GM19372 (cell line): ENCODE measurements at regions not wholly inside any gene's neighbourhood (a gene's known extent, or its start where the extent isn't known, plus 50 kb on each side); places are given as distances from the start of the nearest gene placed in this dataset.
A peak's percentile ranks its signal among the peaks of the same experiment; 100 is the strongest.
"Not testable (repeated sequence)": the region's sequence is repeated elsewhere in the genome, so short reads cannot be mapped to it uniquely, and the experiment has no call there.

ENCODE experiments used
- ATAC-seq: cut with Tn5 transposase; IDR thresholded peaks from one replicate; pipeline ENCODE4 v1.9.1; 2021; ENCODE audit warnings: mild to moderate bottlenecking, low read depth, moderate library complexity; ENCODE audit not compliant: unreplicated experiment

DNA sequence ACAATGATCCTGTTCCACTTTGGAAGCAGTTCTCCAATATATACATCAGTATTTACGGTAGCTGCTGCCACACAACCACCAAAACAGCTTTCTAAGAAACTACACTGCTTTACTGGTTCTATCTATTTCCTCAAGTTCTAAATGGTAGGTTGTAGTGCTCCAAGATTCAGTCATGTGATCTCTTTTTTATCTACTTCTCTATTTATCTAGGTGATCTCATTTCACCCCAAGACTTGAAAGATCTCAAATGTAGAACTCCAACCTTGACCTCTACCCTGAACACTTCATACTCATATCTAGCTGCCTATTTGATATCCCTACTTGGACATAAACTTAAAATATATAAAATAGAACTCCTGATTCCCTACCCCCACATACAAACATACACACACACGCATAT is 133.9 kb upstream of the RAP1B start:
- no peak for ATAC-seq

- no peak for ATAC-seq
Observed at GRCh38 chr12:68477261-68477772, 133.4 kb upstream of the RAP1B start.

DNA sequence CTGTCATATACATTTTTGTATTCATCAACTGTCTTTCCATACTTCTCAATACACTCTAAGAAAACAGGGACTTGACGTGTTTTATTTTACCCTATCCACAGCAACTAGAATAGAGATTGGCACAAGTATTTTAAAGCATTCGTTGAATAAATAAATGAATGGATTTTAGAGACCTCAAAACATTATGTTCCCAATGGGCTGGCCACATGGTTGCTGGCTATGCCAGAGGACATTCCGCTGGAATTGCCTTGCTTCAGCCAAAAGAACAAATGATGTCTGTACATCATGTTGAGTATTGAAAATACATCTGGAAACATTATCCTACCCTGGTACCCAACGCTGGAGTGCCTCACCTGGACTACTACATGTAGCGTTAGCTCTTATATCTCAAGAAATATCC is 132.8 kb upstream of the RAP1B start:
- no peak for ATAC-seq

DNA sequence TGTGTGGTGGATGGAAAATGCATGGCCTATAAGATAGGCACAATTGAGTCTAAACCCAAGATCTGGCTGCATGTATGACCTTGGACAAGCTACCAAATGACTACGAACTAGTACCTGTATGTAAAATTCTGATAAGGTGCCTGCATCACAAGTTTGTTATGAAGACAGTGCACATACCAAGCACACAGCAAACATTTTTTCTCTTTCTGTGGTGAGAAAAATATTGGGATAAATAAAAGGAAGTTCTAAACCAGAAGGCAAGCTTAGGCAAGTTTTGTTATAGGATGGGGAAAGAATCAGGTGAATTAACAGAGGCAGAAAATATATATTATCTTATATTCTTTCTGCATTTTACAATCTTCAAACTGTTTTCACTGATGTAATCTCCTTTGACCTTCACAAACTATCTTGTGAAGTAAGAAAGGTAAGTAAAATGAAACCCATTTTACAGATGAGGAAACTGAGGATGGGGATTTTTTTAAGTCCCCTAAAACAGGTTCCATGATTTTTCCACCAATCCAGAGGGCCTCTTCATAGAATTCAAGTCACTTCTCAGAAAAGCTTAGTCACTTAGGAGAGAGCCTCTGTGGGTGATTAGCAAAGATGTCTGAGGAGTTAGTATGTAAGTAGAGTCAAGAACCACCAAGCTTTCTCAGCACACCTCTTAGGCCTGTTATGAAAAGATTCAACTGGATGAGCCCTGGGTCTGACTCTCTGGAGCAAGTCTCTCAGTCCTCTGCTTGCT is 132.0 kb upstream of the RAP1B start:
- no peak for ATAC-seq

GRCh38 chr12:68479261-68479895 is 131.3 kb upstream of the RAP1B start:
- no peak for ATAC-seq

DNA sequence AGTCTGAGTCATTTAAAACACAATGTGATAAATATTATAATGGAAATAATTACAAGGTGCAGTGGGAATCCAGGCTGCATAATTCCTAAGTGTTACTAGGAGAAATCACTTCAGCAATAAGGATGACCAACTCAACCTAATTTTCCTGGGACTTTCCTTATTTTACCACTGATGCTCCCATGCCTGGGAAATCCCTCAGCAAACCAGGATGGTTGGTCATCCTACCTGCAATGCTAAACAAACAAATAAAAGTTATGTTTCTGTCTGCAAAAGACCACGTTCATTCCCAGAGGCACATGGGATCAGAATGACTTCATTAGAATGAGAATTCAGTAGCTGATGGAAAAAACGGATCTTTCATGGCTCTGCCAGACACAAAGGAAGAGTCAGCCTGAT is 130.8 kb upstream of the RAP1B start:
- ATAC-seq = no peak

DNA sequence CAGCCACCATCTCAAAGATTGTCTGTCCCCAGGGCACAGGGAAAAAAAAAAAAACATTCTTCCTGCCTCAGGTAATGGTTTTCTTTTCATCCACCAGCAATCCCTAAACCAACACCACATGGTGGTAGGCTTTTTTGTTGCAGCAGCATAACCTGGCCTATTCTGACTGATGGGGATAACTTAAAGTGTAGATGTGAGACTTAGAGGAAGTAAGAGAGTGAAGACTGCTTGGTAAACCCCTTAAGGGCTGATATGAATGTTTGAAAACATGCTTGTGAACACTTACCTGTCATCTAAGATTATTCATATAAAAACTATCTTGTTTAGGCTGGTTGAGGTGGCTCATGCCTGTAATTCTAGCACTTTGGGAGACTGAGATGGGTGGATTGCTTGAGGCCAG is 130.2 kb upstream of the RAP1B start:
- ATAC-seq = no peak

- peak; percentile 52 for ATAC-seq
Observed at GRCh38 chr12:68481181-68481941, 129.3 kb upstream of the RAP1B start.

GRCh38 chr12:68482014-68482413 is 128.7 kb upstream of the RAP1B start:
- no peak for ATAC-seq

- peak; percentile 75 for ATAC-seq
Observed at GRCh38 chr12:68482660-68483059, 128.0 kb upstream of the RAP1B start.

- no peak for ATAC-seq
Observed at GRCh38 chr12:68483592-68484383, 126.9 kb upstream of the RAP1B start.

DNA sequence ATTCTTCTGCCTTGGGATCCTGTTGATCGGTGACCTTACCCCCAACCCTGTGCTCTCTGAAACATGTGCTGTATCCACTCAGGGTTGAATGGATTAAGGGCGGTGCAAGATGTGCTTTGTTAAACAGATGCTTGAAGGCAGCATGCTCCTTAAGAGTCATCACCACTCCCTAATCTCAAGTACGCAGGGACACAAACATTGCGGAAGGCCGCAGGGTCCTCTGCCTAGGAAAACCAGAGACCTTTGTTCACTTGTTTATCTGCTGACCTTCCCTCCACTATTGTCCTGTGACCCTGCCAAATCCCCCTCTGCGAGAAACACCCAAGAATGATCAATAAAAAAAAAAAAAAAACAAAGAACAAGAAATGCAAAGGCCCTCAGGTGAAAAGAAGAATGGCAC is 126.1 kb upstream of the RAP1B start:
- ATAC-seq = not testable (repeated sequence)

- not testable (repeated sequence) for ATAC-seq
Observed at GRCh38 chr12:68486449-68486848, 124.2 kb upstream of the RAP1B start.

DNA sequence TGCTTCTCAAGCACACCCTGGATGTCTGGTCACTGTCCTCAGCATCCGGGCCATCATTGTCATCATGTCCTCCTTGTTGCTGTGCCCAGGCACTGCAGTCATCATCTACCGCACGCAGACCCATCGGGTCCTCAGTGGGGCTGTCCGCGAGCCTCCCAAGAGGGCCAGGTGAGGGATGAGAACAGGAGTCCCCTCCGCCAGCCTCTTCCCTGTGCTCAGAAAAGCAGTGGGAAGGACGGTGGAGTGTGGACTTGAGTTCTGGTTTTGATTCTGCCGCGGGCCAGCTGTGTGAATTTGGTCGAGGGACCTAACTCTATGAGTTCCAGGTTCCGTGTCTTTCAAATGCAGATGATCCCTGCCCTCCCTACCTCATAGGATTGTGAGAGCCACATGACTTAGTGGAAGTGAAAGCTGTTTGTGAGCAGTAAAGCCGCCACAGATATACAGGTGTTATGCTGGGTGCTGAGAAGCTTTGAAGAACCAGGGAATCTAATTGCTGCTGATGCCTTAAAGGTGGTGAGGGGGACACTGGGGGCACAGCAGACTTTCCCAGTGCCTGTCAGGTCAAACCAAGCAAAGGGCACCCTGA is 122.9 kb upstream of the RAP1B start:
- ATAC-seq = no peak

DNA sequence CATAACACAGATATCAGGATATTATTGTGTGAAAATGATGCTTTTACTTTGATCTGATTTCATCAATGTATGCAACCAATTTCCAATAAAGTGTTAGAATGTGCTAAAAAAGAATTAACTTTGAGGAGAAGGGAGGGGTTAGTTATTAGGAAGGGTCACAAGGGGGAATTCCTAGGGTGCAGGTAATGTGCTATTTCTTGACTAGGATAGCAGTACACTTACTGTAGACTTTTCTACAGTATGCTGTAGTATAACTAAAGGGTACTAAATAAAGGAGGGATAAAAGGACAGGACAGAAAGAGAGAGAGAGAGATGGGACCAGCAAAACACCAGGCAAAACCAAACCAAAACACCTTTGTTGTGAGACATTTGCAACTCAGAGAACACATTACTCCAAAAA is 121.4 kb upstream of the RAP1B start:
- ATAC-seq = no peak

- ATAC-seq = no peak
Observed at GRCh38 chr12:68490476-68490875, 120.2 kb upstream of the RAP1B start.

- no peak for ATAC-seq
Observed at GRCh38 chr12:68491204-68491960, 119.3 kb upstream of the RAP1B start.

- no peak for ATAC-seq
Observed at GRCh38 chr12:68495336-68496070, 115.2 kb upstream of the RAP1B start.

- no peak for ATAC-seq
Observed at GRCh38 chr12:68497107-68497506, 113.6 kb upstream of the RAP1B start.
